Right lobe of liver (tissue), 6 donors: ENCODE measurements at regions not wholly inside any gene's neighbourhood (a gene's known extent, or its start where the extent isn't known, plus 50 kb on each side); places are given as distances from the start of the nearest gene placed in this dataset.

ENCODE experiments used
- ATAC-seq, 4 donors: fragments of 200-7000 bp; cut with Tn5 transposase; one replicate each; pipeline ENCODE4 v1.9.1; 2020; ENCODE audit warnings: mild to moderate bottlenecking in 4 of 4, moderate library complexity in 4 of 4
- DNase-seq, 3 donors: peaks; one replicate each; pipeline ENCODE4 v3.0.0-alpha.2; 2020
- H3K27ac ChIP-seq, 3 donors: fragments of 200-600 bp; one replicate each; pipeline ENCODE4 v1.8.0; 2022
- H3K27me3 ChIP-seq, 2 donors: fragments of 200-600 bp; one replicate each; pipeline ENCODE4 v1.8.0; 2022
- H3K36me3 ChIP-seq, 4 donors: fragments of 200-600 bp; sonication (generic) in 1 of 4; one replicate each; pipeline versions ENCODE4 v1.5.1 to v1.8.0; 2017 to 2022; ENCODE audit warnings: control low read depth in 1 of 4
- H3K4me1 ChIP-seq, 4 donors: fragments of 200-600 bp; sonication (generic) in 1 of 4; one replicate each; pipeline versions ENCODE4 v1.5.1 to v1.8.0; 2017 to 2022; ENCODE audit warnings: control low read depth in 1 of 4
- H3K4me3 ChIP-seq, 3 donors: fragments of 200-600 bp; one replicate each; pipeline ENCODE4 v1.8.0; 2022
- H3K9me3 ChIP-seq, 4 donors: fragments of 200-600 bp; sonication (generic) in 1 of 4; one replicate each; pipeline versions ENCODE4 v1.5.1 to v1.8.0; 2017 to 2022; ENCODE audit warnings: control low read depth in 1 of 4
- POLR2A ChIP-seq: fragments of 450-650 bp; IDR thresholded peaks from one replicate; pipeline ENCODE4 v1.6.1; 2017; ENCODE audit warnings: antibody characterized with exemption, mild to moderate bottlenecking
- whole genome bisulfite sequencing: methylation state at CpG from one replicate; pipeline ENCODE4 v1.1.6; 2018; ENCODE audit warnings: low coverage, low lambda C conversion rate; ENCODE audit not compliant: insufficient coverage; ENCODE audit errors: missing lambda C conversion rate; 5-methylcytosine and 5-hydroxymethylcytosine counted together
- intact Hi-C, 2 donors: fragments of 100-400 bp; cut with DNase I; formaldehyde crosslinking; loops; one replicate each; pipeline versions ENCODE4 v1.11.2 to v1.14.1; 2022
- TF ChIP-seq, protein P1 (sequence below), 4 donors: fragments of 200-600 bp in 3 of 4; fragments of 450-650 bp in 1 of 4; IDR thresholded peaks; one replicate each; pipeline versions ENCODE4 v1.5.1 to v1.8.0; 2016 to 2022; ENCODE audit warnings: antibody characterized with exemption in 4 of 4, mild to moderate bottlenecking in 2 of 4
- donor health status: DM: no; HTN: yes; CAD: no.
- donor health status: DM: no; HTN: no; CAD: no.
- donor health status: DM: no; HTN: no; CAD: no.
- donor health status: DM: no; HTN: yes; CAD: no.
- donor health status: DM: no; HTN: yes; CAD: no.

DNA sequence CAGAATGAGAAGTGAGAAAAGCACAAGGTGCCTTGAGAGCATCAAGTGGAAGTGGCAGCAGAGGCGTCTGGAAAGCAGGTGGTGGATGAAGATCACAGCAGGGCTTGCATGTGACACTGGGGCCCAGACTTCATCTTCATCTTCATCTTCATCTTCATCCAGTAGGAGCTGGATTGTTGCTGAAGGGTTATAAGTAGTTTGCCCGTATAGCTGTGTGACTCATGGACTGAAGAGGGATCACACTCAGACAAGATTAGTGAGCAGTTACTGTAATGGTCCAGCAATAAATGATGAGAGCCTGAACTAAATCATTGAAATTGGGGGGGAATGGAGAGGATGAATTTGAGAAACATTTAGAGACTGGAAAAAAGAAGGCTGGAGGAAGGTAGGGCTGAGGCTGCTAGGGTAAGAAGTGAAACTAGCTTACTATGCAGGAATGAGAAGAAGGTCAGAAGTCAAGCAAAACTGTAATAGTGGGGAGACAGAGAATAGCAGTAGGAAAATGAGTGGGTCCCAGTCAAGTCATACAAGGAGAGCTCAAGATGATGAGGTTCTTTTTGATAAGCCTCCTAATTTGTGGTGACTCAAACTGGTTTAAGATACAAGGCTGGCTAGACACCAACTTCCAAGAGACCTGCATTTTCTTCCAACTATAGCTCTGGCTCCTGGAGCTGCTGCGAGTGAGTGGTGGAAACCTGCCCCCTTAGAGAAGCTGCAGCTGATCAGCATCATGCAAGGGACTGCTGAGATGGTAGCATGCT, 92.3 kb upstream of the BEND6 start:
- peak in 3 of 4 donors; percentile 29 to 64 (median 46) for ATAC-seq

DNA sequence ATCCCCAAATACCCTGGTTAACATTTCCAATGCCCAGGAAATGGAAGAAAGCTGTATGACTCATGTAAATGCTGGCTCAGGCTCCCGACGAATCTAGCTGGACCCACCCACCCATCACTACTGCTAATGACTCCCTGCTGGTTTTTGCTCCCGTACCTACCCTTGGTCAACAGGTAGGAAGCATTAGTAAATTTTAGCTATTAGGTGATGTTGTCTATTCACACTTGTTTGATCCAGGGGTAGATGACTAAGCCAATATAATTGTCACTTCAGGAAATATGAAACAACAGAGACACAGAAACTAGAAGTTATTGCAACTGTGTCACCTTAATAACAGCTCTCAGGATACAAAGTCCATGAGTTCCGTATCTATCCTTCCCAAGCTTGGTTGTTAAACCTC, 94.4 kb upstream of the BEND6 start:
- WGBS, result 53% methylated on average over 4 of the region's 4 CpGs
- no peak overlapping the region for H3K4me3 ChIP-seq
- no peak for ATAC-seq

More for the DNA sequence above, 92.3 kb upstream of the BEND6 start:
- TF ChIP-seq, protein P1, sequence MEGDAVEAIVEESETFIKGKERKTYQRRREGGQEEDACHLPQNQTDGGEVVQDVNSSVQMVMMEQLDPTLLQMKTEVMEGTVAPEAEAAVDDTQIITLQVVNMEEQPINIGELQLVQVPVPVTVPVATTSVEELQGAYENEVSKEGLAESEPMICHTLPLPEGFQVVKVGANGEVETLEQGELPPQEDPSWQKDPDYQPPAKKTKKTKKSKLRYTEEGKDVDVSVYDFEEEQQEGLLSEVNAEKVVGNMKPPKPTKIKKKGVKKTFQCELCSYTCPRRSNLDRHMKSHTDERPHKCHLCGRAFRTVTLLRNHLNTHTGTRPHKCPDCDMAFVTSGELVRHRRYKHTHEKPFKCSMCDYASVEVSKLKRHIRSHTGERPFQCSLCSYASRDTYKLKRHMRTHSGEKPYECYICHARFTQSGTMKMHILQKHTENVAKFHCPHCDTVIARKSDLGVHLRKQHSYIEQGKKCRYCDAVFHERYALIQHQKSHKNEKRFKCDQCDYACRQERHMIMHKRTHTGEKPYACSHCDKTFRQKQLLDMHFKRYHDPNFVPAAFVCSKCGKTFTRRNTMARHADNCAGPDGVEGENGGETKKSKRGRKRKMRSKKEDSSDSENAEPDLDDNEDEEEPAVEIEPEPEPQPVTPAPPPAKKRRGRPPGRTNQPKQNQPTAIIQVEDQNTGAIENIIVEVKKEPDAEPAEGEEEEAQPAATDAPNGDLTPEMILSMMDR (IDR thresholded peaks at IDR 0.05), result no peak
- TF ChIP-seq POLR2A, result no peak
- no peaks in the 10 kb centered on the region for H3K36me3 ChIP-seq
- intact Hi-C loops, result no loop called here
- H3K4me1 ChIP-seq, result no peaks in the 10 kb centered on the region
- no peak overlapping the region for H3K27ac ChIP-seq
- no peaks in the 10 kb centered on the region for H3K9me3 ChIP-seq
- DNase-seq, result no peak
- H3K4me3 ChIP-seq, result no peak overlapping the region
- 56% methylated on average over 3 of the region's 3 CpGs for WGBS
- H3K27me3 ChIP-seq, result no peaks in the 10 kb centered on the region

DNA sequence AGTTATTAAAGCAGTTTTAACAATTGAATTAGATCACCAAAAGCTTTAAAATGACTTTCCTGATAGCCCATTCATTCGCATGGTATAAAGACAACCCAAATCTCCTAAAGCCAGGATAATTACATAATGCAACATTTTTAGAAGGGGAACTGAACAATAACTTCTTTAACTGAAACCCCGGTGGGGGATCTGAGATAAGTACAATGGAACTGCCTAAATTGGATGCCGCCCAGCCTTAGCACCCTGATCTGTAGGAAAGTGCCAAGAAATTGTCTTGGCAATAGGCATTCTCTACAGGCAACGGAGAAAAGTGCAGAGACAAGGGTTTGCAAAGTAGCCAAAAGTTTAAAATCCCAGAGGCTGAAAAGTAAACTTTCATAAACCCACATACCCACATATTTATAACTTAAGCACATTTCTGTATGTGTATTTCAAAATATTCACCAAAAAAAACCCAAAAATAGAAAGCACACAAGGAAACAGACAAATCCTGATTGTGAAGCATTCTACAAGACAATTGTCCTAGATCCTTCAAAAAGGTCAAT, 98.8 kb upstream of the BEND6 start:
- no peak for ATAC-seq

More for the DNA sequence above, 94.4 kb upstream of the BEND6 start:
- DNase-seq, result no peak
- Histone ChIP-seq H3K27ac (no peak overlapping the region), H3K36me3 (no peaks in the 10 kb centered on the region), H3K9me3 (no peaks in the 10 kb centered on the region), H3K4me1 (no peaks in the 10 kb centered on the region), H3K27me3 (no peaks in the 10 kb centered on the region)
- intact Hi-C loops, result no loop called here
- TF ChIP-seq, protein P1 (IDR thresholded peaks at IDR 0.05), result no peak
- TF ChIP-seq POLR2A, result no peak

DNA sequence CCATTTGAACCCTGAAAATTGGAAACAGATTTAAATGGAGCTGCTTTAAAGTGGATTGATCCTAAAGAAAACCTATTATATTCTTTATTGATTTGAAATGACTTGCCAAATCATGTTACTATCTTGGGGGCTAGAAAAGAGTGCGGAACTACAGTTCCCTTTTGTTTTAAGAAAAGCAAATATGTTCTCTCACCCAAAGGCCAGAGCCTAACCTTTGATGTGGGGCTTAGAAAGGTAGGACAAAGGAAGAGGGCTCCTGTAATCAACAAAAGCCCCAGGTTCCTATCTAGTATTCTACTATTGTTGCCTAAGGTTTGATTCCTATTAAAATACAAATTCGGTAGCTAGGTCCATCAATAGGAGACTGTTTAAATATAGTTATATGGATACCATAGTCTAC, 100.8 kb upstream of the BEND6 start:
- no peaks in the 10 kb centered on the region for H3K27me3 ChIP-seq
- no peaks in the 10 kb centered on the region for H3K36me3 ChIP-seq
- no peaks in the 10 kb centered on the region for H3K9me3 ChIP-seq
- intact Hi-C loops, result no loop called here
- 86% methylated on average over 2 of the region's 2 CpGs for WGBS
- H3K4me3 ChIP-seq, result no peak overlapping the region
- no peak for ATAC-seq
- no peak for DNase-seq
- no peak for TF ChIP-seq POLR2A
- TF ChIP-seq, protein P1 (IDR thresholded peaks at IDR 0.05), result no peak
- no peak overlapping the region for H3K27ac ChIP-seq
- H3K4me1 ChIP-seq, result peaks cover 0 to 9% (median 0%) of the 10 kb centered on the region in 4 donors

More for the DNA sequence above, 98.8 kb upstream of the BEND6 start:
- intact Hi-C loops, result no loop called here
- Histone ChIP-seq H3K9me3 (no peaks in the 10 kb centered on the region), H3K27ac (no peak overlapping the region), H3K36me3 (no peaks in the 10 kb centered on the region), H3K4me3 (no peak overlapping the region), H3K4me1 (peaks cover 0 to 9% (median 0%) of the 10 kb centered on the region in 4 donors), H3K27me3 (no peaks in the 10 kb centered on the region)
- WGBS, result 43% methylated on average over 4 of the region's 4 CpGs
- no peak for DNase-seq
- no peak for TF ChIP-seq POLR2A
- TF ChIP-seq, protein P1 (IDR thresholded peaks at IDR 0.05), result no peak
